ENCODE measurements at regions not wholly inside any gene's neighbourhood (a gene's known extent, or its start where the extent isn't known, plus 50 kb on each side); places are given as distances from the start of the nearest gene placed in this dataset.

DNA sequence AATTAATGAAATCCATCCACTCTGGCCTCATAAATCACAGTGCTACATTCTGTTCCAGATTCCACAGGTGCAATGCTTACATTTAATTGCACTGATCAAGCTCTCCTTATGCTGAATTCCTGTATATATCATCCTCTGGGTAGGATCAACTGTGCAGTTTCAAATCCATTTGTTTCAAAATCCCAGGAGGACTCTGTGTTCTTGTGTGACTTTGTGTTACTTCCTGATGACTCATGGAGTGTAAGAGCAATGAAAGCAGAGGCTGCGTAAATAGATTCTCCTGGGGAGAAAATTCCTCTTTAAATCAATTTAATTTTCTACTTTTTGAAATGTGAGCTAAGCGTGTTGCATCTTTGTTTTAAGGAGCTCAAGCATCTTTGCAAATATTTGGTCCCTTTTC is 752.7 kb downstream of the METTL15 start (continued):
- TF ChIP-seq, protein P1, sequence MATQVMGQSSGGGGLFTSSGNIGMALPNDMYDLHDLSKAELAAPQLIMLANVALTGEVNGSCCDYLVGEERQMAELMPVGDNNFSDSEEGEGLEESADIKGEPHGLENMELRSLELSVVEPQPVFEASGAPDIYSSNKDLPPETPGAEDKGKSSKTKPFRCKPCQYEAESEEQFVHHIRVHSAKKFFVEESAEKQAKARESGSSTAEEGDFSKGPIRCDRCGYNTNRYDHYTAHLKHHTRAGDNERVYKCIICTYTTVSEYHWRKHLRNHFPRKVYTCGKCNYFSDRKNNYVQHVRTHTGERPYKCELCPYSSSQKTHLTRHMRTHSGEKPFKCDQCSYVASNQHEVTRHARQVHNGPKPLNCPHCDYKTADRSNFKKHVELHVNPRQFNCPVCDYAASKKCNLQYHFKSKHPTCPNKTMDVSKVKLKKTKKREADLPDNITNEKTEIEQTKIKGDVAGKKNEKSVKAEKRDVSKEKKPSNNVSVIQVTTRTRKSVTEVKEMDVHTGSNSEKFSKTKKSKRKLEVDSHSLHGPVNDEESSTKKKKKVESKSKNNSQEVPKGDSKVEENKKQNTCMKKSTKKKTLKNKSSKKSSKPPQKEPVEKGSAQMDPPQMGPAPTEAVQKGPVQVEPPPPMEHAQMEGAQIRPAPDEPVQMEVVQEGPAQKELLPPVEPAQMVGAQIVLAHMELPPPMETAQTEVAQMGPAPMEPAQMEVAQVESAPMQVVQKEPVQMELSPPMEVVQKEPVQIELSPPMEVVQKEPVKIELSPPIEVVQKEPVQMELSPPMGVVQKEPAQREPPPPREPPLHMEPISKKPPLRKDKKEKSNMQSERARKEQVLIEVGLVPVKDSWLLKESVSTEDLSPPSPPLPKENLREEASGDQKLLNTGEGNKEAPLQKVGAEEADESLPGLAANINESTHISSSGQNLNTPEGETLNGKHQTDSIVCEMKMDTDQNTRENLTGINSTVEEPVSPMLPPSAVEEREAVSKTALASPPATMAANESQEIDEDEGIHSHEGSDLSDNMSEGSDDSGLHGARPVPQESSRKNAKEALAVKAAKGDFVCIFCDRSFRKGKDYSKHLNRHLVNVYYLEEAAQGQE (IDR thresholded peaks at IDR 0.05; ENCODE audit: low read depth) = no peak

DNA sequence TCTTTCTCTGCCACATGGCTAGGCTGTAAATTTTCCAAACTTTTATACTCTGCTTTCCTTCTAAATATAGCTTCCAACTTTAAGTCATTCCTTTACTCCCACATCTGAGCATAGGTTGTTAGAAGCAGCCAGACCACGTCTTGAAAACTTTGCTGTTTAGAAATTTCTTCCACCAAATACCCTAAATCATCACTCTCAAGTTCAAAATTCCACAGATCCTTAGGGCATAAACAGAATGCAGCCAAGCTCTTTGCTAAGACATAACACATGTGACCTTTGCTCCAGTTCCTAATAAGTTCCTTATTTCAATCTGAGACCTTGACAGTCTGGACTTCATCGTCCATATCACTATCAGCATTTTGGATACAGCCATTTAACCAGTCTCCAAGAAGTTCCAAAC is 749.9 kb downstream of the METTL15 start:
- H3K27ac ChIP-seq (ENCODE audit: low read depth, low read length) = no peak overlapping the region
- CTCF ChIA-PET = no interaction called here

More for the DNA sequence above, 749.9 kb downstream of the METTL15 start:
- peaks cover 0 to 10% of the 10 kb centered on the region in 2 experiments; a peak in 2 of 4 replicates for H3K4me1 ChIP-seq (ENCODE audit: control insufficient read depth in 1 of 2, insufficient read depth in 2 of 2, low read length in 2 of 2)
- BruUV-seq (replicated peaks) = no TSS peak
- H3K4me2 ChIP-seq (ENCODE audit: low read length) = no peak overlapping the region
- ATAC-seq = no peak
- no peaks in the 10 kb centered on the region for H3K9me2 ChIP-seq (ENCODE audit: insufficient read depth)
- no peak for TF ChIP-seq YY1 (IDR thresholded peaks at IDR 0.05; ENCODE audit: extremely low read depth, insufficient replicate concordance, low read depth, low read length)
- no peak for TF ChIP-seq SRF (IDR thresholded peaks at IDR 0.05; ENCODE audit: low read depth)
- no peak for TF ChIP-seq TCF7L2 (IDR thresholded peaks at IDR 0.05; ENCODE audit: borderline replicate concordance, extremely low read depth, insufficient read depth, insufficient read length)
- no peak for TF ChIP-seq ZNF274 (IDR thresholded peaks at IDR 0.05; ENCODE audit: low read depth, low read length)
- no peak for TF ChIP-seq ZFX (IDR thresholded peaks at IDR 0.05)
- TF ChIP-seq, protein P2, sequence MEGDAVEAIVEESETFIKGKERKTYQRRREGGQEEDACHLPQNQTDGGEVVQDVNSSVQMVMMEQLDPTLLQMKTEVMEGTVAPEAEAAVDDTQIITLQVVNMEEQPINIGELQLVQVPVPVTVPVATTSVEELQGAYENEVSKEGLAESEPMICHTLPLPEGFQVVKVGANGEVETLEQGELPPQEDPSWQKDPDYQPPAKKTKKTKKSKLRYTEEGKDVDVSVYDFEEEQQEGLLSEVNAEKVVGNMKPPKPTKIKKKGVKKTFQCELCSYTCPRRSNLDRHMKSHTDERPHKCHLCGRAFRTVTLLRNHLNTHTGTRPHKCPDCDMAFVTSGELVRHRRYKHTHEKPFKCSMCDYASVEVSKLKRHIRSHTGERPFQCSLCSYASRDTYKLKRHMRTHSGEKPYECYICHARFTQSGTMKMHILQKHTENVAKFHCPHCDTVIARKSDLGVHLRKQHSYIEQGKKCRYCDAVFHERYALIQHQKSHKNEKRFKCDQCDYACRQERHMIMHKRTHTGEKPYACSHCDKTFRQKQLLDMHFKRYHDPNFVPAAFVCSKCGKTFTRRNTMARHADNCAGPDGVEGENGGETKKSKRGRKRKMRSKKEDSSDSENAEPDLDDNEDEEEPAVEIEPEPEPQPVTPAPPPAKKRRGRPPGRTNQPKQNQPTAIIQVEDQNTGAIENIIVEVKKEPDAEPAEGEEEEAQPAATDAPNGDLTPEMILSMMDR (IDR thresholded peaks at IDR 0.05 in 2 of 3, conservative IDR thresholded peaks at IDR 0.05 in 1 of 3; ENCODE audit: borderline replicate concordance in 1 of 3, insufficient read depth in 1 of 3, low read depth in 2 of 3, low read length in 2 of 3) = no peak
- TF ChIP-seq, protein P3, sequence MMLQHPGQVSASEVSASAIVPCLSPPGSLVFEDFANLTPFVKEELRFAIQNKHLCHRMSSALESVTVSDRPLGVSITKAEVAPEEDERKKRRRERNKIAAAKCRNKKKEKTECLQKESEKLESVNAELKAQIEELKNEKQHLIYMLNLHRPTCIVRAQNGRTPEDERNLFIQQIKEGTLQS (IDR thresholded peaks at IDR 0.05) = no peak
- no peak for TF ChIP-seq EZH2phosphoT487 (IDR thresholded peaks at IDR 0.05; ENCODE audit: borderline replicate concordance)
- no peak for TF ChIP-seq SIN3A (IDR thresholded peaks at IDR 0.05; ENCODE audit: low read depth)
- TF ChIP-seq CBX3 (IDR thresholded peaks at IDR 0.05; ENCODE audit: low read depth) = no peak
- no peaks in the 10 kb centered on the region for H4K20me1 ChIP-seq (ENCODE audit: insufficient read depth)
- H3K9me3 ChIP-seq (ENCODE audit: control insufficient read depth in 1 of 2, insufficient read depth in 1 of 2, low read depth in 1 of 2, low read length in 2 of 2) = no peaks in the 10 kb centered on the region
- no peaks in the 10 kb centered on the region for H3K36me3 ChIP-seq (ENCODE audit: control insufficient read depth in 1 of 2, insufficient read depth in 2 of 2, low read length in 2 of 2)
- no peak overlapping the region for H3K9ac ChIP-seq (ENCODE audit: low read length)
- H3K27me3 ChIP-seq (ENCODE audit: insufficient read depth, low read length) = no peaks in the 10 kb centered on the region
- ChIA-PET RAD21 (ENCODE audit: low non-redundant PET in 1 of 2, low total read pairs in 2 of 2, uncharacterized antibody in 2 of 2, unreplicated experiment in 2 of 2) (no interaction called here), POLR2A (no interaction called here)
- no peaks in the 10 kb centered on the region for H3K79me2 ChIP-seq (ENCODE audit: insufficient read depth, low read length)
- no peak for DNase-seq (ENCODE audit: low read depth, low spot score)
- no peak overlapping the region for H3K4me3 ChIP-seq (replicated peaks in 1 of 2; ENCODE audit: low read depth in 1 of 2, low read length in 2 of 2)
- intact Hi-C loops (cut with micrococcal nuclease) = no loop called here
- no peak overlapping the region for H2AFZ ChIP-seq (ENCODE audit: low read depth, low read length, poor library complexity, severe bottlenecking)
